LHCN-M2 (cell line): ENCODE measurements at regions not wholly inside any gene's neighbourhood (a gene's known extent, or its start where the extent isn't known, plus 50 kb on each side); places are given as distances from the start of the nearest gene placed in this dataset.

Source experiments
- DNase-seq: peaks from one replicate; pipeline ENCODE4 v3.0.0-alpha.2; 2012; ENCODE audit warnings: low read depth

- DNase-seq = no peak
These were observed 1403.1 kb upstream of the TENM3 start for GRCh38 chr4:180840142-180840541.

DNA sequence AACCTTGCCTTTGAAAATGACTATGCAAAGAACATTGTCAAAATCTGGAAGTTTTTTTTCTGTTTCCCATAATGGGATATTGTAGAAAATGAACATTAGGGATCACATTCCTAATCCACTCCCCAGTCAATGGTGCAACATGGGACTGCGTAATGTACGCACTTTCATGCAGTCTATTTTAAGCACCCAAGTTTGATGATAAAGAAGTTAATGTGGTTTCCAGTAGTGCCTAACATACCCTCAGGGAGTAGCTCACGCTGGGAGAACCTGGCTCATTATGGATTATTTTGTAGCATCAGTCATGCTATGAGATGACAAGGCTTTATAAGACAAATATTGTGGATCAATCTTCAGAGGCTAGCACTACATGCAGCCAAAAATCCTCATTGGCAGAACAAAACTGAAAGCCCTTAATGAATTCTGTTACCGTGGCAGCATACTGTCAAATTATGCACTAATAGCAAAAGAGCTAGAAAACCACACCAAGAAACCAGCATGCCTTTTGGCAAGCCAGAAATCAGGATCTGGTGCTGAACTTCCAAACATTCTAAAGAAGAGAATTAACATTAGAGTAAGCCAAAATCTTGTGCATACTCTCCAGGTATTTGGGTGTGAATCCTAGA lies 1392.8 kb upstream of the TENM3 start:
- no peak for DNase-seq

DNA sequence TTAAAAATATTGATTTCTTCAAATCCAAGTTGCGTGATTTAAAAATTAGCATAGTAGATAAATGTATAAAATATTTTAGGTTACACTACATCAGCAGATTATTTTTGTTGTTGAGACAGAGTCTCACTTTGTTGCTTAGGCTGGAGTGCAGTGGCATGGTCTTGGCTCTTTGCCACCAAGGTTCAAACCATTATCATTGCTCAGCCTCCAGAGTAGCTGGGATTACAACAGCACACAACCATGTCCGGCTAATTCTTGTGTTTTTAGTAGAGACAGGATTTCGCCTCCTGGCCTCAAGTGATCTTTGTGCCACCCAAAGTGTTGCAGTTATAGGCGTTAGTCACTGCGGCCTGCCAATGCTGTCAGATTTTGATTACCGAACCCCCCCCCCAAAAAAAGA lies 1390.5 kb upstream of the TENM3 start:
- no peak for DNase-seq

DNA sequence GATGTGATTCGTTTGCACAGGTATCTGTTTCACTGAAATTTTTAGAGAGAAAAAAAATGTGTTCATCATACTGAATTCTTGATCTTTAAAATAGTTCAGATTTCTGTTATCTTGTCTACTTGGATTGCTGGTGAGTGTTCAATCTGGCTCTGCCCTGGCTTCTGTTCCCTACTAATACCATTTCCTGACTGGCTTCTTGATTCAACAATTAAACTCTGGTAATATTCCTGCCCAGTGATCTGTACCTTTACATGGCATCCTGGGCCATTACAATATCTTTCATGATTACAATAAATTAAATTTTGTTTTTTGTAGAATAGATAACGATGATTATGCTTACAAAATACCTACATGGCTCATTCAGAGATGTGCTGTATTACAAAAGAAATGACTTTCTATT lies 1388.0 kb upstream of the TENM3 start:
- no peak for DNase-seq

- no peak for DNase-seq
These were observed 1383.0 kb upstream of the TENM3 start for GRCh38 chr4:180860089-180860720.

- no peak for DNase-seq
These were observed 1381.6 kb upstream of the TENM3 start for GRCh38 chr4:180861651-180862050.

DNA sequence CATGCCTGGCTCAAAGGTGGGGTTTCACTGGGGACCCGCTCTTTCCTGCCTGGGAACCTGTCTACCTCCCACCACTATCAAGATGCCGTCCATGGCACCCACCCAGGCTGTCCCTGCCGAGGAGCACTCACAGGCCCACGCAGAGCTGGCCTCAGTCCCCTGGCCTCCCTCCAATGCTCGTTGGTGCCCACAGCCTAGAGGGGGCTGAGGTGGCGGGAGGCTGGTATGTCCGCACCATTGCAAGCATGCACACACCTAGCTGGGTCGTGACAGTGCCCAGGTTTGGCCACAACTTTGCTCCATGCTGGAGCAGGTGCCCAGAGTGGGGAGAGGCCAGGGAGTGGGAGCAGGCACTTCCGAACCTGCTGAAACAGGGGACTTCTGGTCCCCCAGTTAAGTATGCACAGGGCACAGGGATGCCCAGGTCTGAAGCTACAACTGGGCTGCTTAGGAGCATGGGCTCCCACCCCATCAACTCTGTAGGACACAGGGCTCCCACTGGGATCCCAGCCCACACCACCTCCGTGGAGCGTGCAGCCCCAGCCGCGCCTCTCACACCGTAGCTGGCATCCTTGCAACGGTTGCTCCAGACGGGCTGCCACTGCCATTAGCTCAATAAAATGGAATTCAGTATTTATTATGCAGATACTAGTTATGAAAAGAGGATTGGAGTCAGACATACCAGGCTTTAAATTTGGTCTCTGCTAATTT lies 1376.1 kb upstream of the TENM3 start:
- DNase-seq = no peak

DNA sequence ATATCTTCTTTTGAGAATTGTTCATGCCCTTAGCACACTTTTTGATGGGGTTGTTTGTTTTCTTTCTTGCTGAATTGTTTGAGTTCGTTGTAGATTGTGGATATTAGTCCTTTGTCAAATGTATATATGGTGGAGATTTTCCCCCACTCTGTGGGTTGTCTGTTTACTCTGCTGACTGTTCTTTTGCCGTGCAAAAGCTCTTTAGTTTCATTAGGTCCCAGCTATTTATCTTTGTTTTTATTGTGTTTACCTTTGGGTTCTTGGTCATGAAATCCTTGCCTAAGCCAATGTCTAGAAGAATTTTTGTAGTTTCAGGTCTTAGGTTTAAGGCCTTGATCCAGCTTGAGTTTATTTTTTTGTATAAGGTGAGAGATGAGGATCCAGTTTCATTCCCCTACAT lies 1372.6 kb upstream of the TENM3 start:
- no peak for DNase-seq

DNA sequence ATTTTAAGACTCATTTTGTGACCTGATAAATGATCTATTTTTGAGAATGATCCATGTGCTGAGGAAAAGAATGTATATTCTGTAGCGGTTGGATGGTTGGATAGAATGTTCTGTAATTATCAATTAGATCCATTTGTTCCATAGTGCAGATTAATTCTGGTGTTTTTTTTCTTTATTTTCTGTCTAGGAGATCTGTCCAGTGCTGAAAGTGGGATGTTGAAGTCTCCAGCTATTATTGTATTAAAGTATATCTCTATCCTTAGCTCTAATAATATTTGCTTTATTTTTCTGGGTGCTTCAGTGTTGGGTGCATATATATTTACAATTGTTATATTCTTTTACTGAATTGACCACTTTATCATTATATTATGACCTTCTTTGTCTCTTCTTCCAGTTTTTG lies 1344.9 kb upstream of the TENM3 start:
- no peak for DNase-seq

DNA sequence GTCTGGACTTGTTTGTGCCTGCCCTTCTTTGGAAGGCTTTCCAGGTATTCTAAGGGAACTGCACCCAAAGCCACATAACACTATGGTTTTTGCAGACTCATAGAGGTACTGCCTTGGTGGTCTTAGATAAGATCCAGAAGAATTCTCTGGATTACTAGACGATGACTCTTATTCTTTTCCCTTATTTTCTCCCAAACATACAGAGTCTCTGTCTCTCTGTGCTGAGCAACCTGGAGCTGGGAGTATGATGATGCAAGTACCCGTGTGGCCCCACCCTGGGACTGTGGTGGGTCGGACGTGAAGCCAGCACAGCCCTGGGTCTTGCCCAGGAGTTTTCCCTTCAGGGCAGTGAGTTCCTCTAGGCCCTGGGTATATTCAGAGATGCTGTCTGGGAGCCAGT lies 1342.4 kb upstream of the TENM3 start:
- no peak for DNase-seq

- no peak for DNase-seq
These were observed 1333.9 kb upstream of the TENM3 start for GRCh38 chr4:180909279-180909678.

DNA sequence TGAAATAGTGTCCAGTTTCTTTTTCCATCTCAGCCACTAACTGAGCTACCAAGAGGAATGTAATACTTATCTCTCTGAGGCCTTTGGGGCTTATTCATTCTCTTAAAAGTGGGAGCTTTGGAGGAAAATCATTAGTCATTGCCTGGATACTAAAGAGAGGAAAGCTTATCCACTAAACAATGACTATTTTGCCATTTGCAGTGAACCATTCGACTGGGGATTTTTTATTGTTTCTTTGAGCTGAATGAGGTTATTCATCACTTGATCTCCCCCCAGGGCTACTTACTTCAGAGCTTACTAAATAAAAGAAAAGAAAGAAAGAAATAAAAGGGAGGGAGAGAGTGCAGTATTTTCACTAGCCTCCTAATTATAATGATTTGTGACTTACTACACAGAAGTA lies 1329.5 kb upstream of the TENM3 start:
- DNase-seq = no peak

- DNase-seq = no peak
These were observed 1319.7 kb upstream of the TENM3 start for GRCh38 chr4:180923486-180923885.

- DNase-seq = no peak
These were observed 1317.4 kb upstream of the TENM3 start for GRCh38 chr4:180925805-180926204.

GRCh38 chr4:180926277-180926676 lies 1316.9 kb upstream of the TENM3 start:
- no peak for DNase-seq

- DNase-seq = no peak
These were observed 1310.7 kb upstream of the TENM3 start for GRCh38 chr4:180932370-180933001.

- DNase-seq = no peak
These were observed 1306.1 kb upstream of the TENM3 start for GRCh38 chr4:180937083-180937482.

DNA sequence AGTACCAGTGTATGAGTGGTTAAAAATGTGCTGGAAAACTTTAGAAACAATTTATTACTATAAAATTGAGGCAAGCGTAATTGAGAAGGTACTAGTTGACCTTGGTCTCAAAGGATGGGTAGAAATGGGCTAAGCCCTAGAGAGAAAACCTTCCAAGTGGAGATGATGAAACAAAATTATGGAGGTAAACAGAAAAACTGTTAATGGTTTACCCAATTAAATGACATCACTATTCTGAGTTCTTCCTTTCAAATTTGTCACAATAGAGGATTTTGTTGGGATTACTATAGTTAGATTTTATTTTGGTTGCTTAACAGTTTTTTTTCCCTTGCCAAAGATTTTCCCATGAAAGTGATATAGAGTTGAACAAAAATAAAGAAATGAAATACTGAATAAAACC lies 1302.5 kb upstream of the TENM3 start:
- no peak for DNase-seq

- no peak for DNase-seq
These were observed 1300.8 kb upstream of the TENM3 start for GRCh38 chr4:180942367-180942916.

- no peak for DNase-seq
These were observed 1297.0 kb upstream of the TENM3 start for GRCh38 chr4:180946188-180946587.

GRCh38 chr4:180947425-180947824 lies 1295.8 kb upstream of the TENM3 start:
- no peak for DNase-seq
